ENCODE measurements at regions not wholly inside any gene's neighbourhood (a gene's known extent, or its start where the extent isn't known, plus 50 kb on each side); places are given as distances from the start of the nearest gene placed in this dataset.

- Histone ChIP-seq H3K9ac (ENCODE audit: low read length) (no peak overlapping the region), H3K4me3 (ENCODE audit: low read length) (no peak overlapping the region), H3K36me3 (ENCODE audit: control insufficient read depth, low read depth, low read length) (no peaks in the 10 kb centered on the region), H3K27me3 (ENCODE audit: control insufficient read depth, insufficient read depth, low read length) (no peaks in the 10 kb centered on the region), H3K4me1 (ENCODE audit: control insufficient read depth, low read depth, low read length) (no peaks in the 10 kb centered on the region), H3K27ac (ENCODE audit: low read length) (no peak overlapping the region), H3K9me3 (ENCODE audit: control insufficient read depth, low read depth, low read length) (no peaks in the 10 kb centered on the region)
Observed at GRCh38 chr1:234735476-234735875, 125.5 kb upstream of the IRF2BP2 start.

GRCh38 chr1:234734869-234735268, 124.9 kb upstream of the IRF2BP2 start:
- Histone ChIP-seq H3K27ac (ENCODE audit: low read length) (no peak overlapping the region), H3K4me3 (ENCODE audit: low read length) (no peak overlapping the region), H3K36me3 (ENCODE audit: control insufficient read depth, low read depth, low read length) (no peaks in the 10 kb centered on the region), H3K27me3 (ENCODE audit: control insufficient read depth, insufficient read depth, low read length) (no peaks in the 10 kb centered on the region), H3K4me1 (ENCODE audit: control insufficient read depth, low read depth, low read length) (no peaks in the 10 kb centered on the region), H3K9ac (ENCODE audit: low read length) (no peak overlapping the region), H3K9me3 (ENCODE audit: control insufficient read depth, low read depth, low read length) (no peaks in the 10 kb centered on the region)

GRCh38 chr1:234734412-234734835, 124.4 kb upstream of the IRF2BP2 start:
- no peak overlapping the region for H3K27ac ChIP-seq (ENCODE audit: low read length)
- H3K36me3 ChIP-seq (ENCODE audit: control insufficient read depth, low read depth, low read length): no peaks in the 10 kb centered on the region
- no peaks in the 10 kb centered on the region for H3K9me3 ChIP-seq (ENCODE audit: control insufficient read depth, low read depth, low read length)
- H3K27me3 ChIP-seq (ENCODE audit: control insufficient read depth, insufficient read depth, low read length): no peaks in the 10 kb centered on the region
- H3K9ac ChIP-seq (ENCODE audit: low read length): no peak overlapping the region
- no peaks in the 10 kb centered on the region for H3K4me1 ChIP-seq (ENCODE audit: control insufficient read depth, low read depth, low read length)
- no peak overlapping the region for H3K4me3 ChIP-seq (ENCODE audit: low read length)

- no peaks in the 10 kb centered on the region for H3K36me3 ChIP-seq (ENCODE audit: control insufficient read depth, low read depth, low read length)
- H3K9ac ChIP-seq (ENCODE audit: low read length): no peak overlapping the region
- H3K27me3 ChIP-seq (ENCODE audit: control insufficient read depth, insufficient read depth, low read length): no peaks in the 10 kb centered on the region
- no peaks in the 10 kb centered on the region for H3K9me3 ChIP-seq (ENCODE audit: control insufficient read depth, low read depth, low read length)
- no peak overlapping the region for H3K27ac ChIP-seq (ENCODE audit: low read length)
- H3K4me1 ChIP-seq (ENCODE audit: control insufficient read depth, low read depth, low read length): no peaks in the 10 kb centered on the region
- no peak overlapping the region for H3K4me3 ChIP-seq (ENCODE audit: low read length)
Observed at GRCh38 chr1:234733427-234733826, 123.4 kb upstream of the IRF2BP2 start.

- H3K9ac ChIP-seq (ENCODE audit: low read length): no peak overlapping the region
- H3K27me3 ChIP-seq (ENCODE audit: control insufficient read depth, insufficient read depth, low read length): no peaks in the 10 kb centered on the region
- H3K4me1 ChIP-seq (ENCODE audit: control insufficient read depth, low read depth, low read length): no peaks in the 10 kb centered on the region
- no peaks in the 10 kb centered on the region for H3K36me3 ChIP-seq (ENCODE audit: control insufficient read depth, low read depth, low read length)
- no peak overlapping the region for H3K4me3 ChIP-seq (ENCODE audit: low read length)
- no peak overlapping the region for H3K27ac ChIP-seq (ENCODE audit: low read length)
- H3K9me3 ChIP-seq (ENCODE audit: control insufficient read depth, low read depth, low read length): no peaks in the 10 kb centered on the region
Observed at GRCh38 chr1:234732671-234733390, 122.9 kb upstream of the IRF2BP2 start.

GRCh38 chr1:234732260-234732659, 122.3 kb upstream of the IRF2BP2 start:
- H3K4me3 ChIP-seq (ENCODE audit: low read length): no peak overlapping the region
- no peak overlapping the region for H3K27ac ChIP-seq (ENCODE audit: low read length)
- H3K4me1 ChIP-seq (ENCODE audit: control insufficient read depth, low read depth, low read length): peaks cover 5% of the 10 kb centered on the region
- H3K9ac ChIP-seq (ENCODE audit: low read length): no peak overlapping the region
- no peaks in the 10 kb centered on the region for H3K36me3 ChIP-seq (ENCODE audit: control insufficient read depth, low read depth, low read length)
- no peaks in the 10 kb centered on the region for H3K27me3 ChIP-seq (ENCODE audit: control insufficient read depth, insufficient read depth, low read length)
- no peaks in the 10 kb centered on the region for H3K9me3 ChIP-seq (ENCODE audit: control insufficient read depth, low read depth, low read length)

GRCh38 chr1:234731569-234732085, 121.6 kb upstream of the IRF2BP2 start:
- Histone ChIP-seq H3K27ac (ENCODE audit: low read length) (no peak overlapping the region), H3K4me3 (ENCODE audit: low read length) (no peak overlapping the region), H3K4me1 (ENCODE audit: control insufficient read depth, low read depth, low read length) (peaks cover 11% of the 10 kb centered on the region), H3K9me3 (ENCODE audit: control insufficient read depth, low read depth, low read length) (no peaks in the 10 kb centered on the region), H3K9ac (ENCODE audit: low read length) (no peak overlapping the region), H3K27me3 (ENCODE audit: control insufficient read depth, insufficient read depth, low read length) (no peaks in the 10 kb centered on the region), H3K36me3 (ENCODE audit: control insufficient read depth, low read depth, low read length) (no peaks in the 10 kb centered on the region)

GRCh38 chr1:234730770-234731568, 121.0 kb upstream of the IRF2BP2 start:
- no peaks in the 10 kb centered on the region for H3K36me3 ChIP-seq (ENCODE audit: control insufficient read depth, low read depth, low read length)
- no peak overlapping the region for H3K4me3 ChIP-seq (ENCODE audit: low read length)
- no peaks in the 10 kb centered on the region for H3K27me3 ChIP-seq (ENCODE audit: control insufficient read depth, insufficient read depth, low read length)
- H3K9ac ChIP-seq (ENCODE audit: low read length): no peak overlapping the region
- H3K9me3 ChIP-seq (ENCODE audit: control insufficient read depth, low read depth, low read length): no peaks in the 10 kb centered on the region
- H3K4me1 ChIP-seq (ENCODE audit: control insufficient read depth, low read depth, low read length): peaks cover 15% of the 10 kb centered on the region
- no peak overlapping the region for H3K27ac ChIP-seq (ENCODE audit: low read length)

- H3K27me3 ChIP-seq (ENCODE audit: control insufficient read depth, insufficient read depth, low read length): no peaks in the 10 kb centered on the region
- H3K9ac ChIP-seq (ENCODE audit: low read length): no peak overlapping the region
- H3K4me3 ChIP-seq (ENCODE audit: low read length): no peak overlapping the region
- H3K9me3 ChIP-seq (ENCODE audit: control insufficient read depth, low read depth, low read length): no peaks in the 10 kb centered on the region
- H3K27ac ChIP-seq (ENCODE audit: low read length): no peak overlapping the region
- peaks cover 18% of the 10 kb centered on the region for H3K4me1 ChIP-seq (ENCODE audit: control insufficient read depth, low read depth, low read length)
- H3K36me3 ChIP-seq (ENCODE audit: control insufficient read depth, low read depth, low read length): no peaks in the 10 kb centered on the region
Observed at GRCh38 chr1:234730475-234730769, 120.4 kb upstream of the IRF2BP2 start.

- H3K36me3 ChIP-seq (ENCODE audit: control insufficient read depth, low read depth, low read length): no peaks in the 10 kb centered on the region
- peaks cover 24% of the 10 kb centered on the region for H3K4me1 ChIP-seq (ENCODE audit: control insufficient read depth, low read depth, low read length)
- H3K9me3 ChIP-seq (ENCODE audit: control insufficient read depth, low read depth, low read length): no peaks in the 10 kb centered on the region
- H3K27ac ChIP-seq (ENCODE audit: low read length): no peak overlapping the region
- H3K27me3 ChIP-seq (ENCODE audit: control insufficient read depth, insufficient read depth, low read length): no peaks in the 10 kb centered on the region
- H3K9ac ChIP-seq (ENCODE audit: low read length): no peak overlapping the region
- no peak overlapping the region for H3K4me3 ChIP-seq (ENCODE audit: low read length)
Observed at GRCh38 chr1:234729561-234730474, 119.8 kb upstream of the IRF2BP2 start.

GRCh38 chr1:234728740-234729139, 118.8 kb upstream of the IRF2BP2 start:
- H3K9ac ChIP-seq (ENCODE audit: low read length): no peak overlapping the region
- peaks cover 35% of the 10 kb centered on the region for H3K4me1 ChIP-seq (ENCODE audit: control insufficient read depth, low read depth, low read length)
- H3K36me3 ChIP-seq (ENCODE audit: control insufficient read depth, low read depth, low read length): no peaks in the 10 kb centered on the region
- no peaks in the 10 kb centered on the region for H3K9me3 ChIP-seq (ENCODE audit: control insufficient read depth, low read depth, low read length)
- no peaks in the 10 kb centered on the region for H3K27me3 ChIP-seq (ENCODE audit: control insufficient read depth, insufficient read depth, low read length)
- no peak overlapping the region for H3K27ac ChIP-seq (ENCODE audit: low read length)
- H3K4me3 ChIP-seq (ENCODE audit: low read length): no peak overlapping the region

Measured in iPS-18a (cell line).